ENCODE measurements at regions not wholly inside any gene's neighbourhood (a gene's known extent, or its start where the extent isn't known, plus 50 kb on each side); places are given as distances from the start of the nearest gene placed in this dataset.

DNA sequence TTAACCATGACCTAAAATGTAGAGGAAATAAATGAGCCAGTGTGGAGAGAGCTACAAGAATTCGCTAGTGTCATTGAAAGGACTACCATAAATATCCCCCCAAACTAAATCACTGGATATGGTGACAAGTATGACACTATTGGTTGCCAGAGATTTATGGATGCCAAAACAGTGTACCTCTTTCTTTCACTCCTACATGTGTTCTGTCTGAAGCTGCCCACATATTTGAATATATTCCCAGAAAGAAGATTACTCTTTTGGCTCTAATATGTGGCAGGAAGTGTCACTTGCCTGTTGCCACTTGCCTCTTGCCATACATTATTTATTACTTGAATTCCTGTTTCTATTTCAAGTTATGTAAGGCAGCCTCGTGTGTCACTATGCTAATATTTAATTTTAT, 1573.6 kb downstream of the TECRL start:
- DNase-seq = no peak

DNA sequence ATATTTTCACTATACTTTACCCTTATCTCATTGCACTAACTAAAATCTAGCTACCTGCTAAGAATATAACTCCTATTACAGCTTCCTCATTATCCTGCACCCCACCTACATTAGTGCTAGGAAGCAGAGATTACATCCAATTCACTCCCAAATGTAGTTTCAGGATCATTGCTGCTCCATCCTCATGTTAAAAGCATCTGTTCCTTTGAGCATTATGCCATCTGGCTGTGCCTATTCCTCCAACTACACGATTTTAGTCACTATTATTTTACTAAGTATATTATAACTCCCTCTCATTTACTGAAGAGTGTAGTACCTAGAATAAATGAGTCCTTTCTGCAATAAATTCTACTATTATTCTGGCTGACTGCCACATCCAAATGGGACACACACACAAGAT, 1586.9 kb downstream of the TECRL start:
- no peak for DNase-seq

DNA sequence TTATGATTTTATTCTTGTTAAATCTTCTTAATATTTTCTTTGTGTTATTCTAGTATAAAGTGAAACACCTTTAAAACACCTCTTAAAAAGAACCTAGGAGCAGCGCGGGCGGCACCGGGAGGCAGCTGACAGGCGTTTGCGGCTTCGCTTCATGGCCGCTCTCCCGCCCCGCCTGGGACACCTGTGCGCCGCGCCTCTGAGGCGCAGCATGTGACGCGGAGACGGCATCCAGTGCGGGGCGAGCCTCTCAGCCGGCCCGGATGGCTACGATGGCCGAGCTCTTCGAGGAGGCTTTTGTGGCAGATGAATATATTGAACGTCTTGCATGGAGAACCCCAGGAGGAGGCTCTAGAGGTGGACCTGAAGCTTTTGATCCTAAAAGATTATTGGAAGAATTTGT, 1592.7 kb downstream of the TECRL start:
- DNase-seq = no peak

DNA sequence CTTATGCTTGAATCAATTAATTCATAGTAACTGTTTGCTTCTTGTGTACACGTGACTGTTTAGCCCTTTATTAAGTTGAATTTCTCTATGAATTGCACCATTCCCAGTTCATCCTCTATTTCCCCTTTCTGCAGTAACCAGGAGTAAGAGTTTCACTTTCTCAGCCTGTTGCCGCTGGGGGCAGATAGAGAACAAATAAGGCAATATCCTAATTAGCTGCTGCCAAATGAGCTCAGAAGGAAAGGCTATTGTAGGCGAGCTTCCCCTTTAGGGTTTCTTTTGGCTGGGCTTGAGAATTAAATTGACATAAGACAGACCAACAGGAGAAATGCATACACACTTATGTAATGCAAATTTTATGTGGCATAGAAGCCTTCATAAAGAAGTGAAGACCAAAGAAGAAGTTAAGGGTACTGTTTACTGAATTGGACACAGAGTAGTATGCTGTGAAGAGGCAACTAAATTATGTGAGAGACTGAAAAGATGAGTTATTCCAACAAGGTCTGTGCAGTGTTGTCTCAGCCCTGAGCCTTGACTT, 1594.7 kb downstream of the TECRL start:
- peak in 1 of 3 donors; percentile 1 for DNase-seq

DNA sequence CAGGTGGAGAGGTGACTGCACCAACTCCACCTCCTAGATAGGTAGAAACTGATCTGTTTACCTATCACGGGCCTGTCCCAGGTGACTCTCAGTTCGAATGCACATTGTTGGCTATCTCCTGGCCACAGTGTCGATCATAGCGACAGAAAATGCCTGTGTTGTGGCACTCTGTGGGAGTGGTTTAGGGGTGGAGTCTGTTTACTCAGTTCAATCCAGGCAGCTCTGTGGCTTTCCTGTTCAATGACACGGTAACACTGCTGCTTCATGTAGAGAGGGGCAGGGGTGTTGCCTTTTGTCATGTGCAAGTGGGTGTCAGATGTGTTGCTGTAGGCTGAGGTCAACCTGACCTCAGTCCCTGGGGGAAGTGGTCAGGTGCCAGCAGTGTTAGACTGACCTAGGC, 1602.4 kb downstream of the TECRL start:
- DNase-seq = no peak

GRCh38 chr4:62804075-62804474, 1603.9 kb downstream of the ADGRL3 start:
- DNase-seq = no peak

DNA sequence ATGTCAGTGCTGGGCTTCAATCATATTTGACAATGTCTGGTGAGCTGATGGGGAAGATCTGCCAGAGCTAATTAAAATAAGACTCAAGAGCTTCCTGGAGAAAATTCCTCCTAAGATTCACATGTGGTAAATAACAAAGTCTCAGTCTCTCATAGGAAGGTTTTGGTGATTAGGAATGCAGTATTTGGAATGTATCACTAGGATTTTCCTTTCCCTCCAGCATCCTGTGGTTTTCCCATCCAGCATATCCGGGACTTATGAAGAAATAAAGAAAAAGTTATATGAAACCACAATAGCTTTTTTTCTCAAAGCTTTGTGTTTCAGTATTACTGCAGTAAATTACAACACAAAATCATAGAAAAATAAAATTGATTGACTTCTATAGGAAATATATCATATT, 1597.1 kb downstream of the ADGRL3 start:
- no peak for DNase-seq

DNA sequence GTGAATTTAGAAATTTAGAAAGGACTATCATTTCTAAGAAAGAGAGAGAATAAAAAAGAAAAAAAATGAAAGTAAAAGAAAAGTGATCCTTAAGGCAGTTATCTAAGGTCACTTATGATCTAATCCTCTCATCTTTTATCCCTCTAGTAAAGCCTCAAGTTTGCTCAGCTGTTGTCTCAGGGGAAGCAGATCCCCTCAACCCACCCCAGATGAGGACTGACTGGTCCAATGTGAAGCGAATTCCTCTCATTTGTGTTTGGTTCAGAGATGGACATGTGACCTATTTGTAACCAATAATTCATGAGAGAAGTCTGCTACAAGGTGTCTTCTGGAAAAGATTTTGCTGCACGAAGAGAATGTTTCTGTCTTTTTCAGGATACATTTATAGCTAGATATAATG, 1591.3 kb downstream of the ADGRL3 start:
- no peak for DNase-seq

DNA sequence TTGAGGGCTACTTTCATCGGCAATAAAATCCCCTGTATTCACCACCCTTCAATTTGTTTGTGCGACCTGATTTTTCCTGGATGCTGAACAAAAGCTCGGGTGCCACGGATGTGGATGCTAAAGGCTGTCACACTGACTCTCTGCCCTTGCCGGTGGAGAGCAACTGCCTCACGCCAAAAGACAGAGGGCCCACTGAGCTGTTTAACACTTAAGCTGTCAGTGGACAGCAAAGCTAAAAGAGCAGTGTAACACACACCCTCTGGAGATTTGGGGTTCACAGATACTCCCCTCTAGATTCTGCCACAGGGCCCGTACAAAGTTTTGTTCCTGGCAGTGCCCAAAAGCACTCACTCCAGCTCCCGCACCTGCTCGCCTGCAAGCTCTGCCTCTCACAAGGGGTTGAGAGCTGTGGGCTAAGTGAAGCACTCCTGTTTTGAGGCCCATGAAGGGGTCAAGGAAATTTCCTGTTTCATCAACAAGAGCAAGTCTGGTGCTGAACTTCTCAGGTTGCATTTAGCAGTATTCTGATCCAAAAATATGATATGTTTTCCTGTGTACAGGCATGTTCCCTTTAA, 1571.9 kb downstream of the ADGRL3 start:
- no peak for DNase-seq

- no peak for DNase-seq
Measured at GRCh38 chr4:62740296-62740695, 1540.2 kb downstream of the ADGRL3 start.

DNA sequence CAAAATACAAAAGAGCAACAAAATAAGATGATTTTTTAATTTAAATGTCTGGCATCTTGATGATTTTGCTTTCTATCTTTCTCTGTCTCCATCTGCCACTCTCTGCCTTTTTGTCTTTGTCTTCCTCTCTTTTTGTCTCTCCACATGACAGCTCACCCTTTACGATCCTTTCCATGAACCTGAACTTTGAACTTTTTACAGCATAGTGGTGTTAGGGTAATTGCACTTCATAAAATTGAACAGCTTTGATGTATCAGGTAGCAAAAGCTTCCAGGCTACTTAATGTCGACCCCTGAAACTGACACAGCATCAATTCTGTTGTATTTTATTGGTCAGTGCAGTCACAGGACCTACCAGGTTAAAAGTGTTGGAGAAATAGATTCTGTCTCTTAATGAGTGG, 1517.0 kb downstream of the ADGRL3 start:
- no peak for DNase-seq

DNA sequence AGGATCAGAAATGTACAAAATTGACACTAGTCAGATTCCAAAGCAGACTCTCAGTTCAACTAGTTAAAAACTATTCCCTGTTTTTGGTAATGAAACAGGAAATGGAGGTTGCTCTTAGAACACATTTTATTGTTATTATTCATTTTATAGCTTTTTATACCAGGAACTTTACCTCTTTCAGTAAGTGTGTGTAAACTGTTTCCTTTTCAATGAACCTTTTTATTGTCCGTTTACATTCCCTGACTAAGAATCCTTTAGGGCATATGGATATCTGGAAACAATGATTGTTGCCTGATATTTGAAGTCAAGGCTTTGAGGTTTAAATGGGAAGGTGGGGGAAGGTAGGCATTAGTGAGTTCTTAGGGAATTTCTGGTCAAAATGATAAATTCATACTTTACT, 1511.4 kb downstream of the ADGRL3 start:
- no peak for DNase-seq

GRCh38 chr4:62709618-62710252, 1509.6 kb downstream of the ADGRL3 start:
- peak; percentile 33 to 62 (median 61) for DNase-seq

GRCh38 chr4:62706423-62706822, 1506.3 kb downstream of the ADGRL3 start:
- DNase-seq = no peak

DNA sequence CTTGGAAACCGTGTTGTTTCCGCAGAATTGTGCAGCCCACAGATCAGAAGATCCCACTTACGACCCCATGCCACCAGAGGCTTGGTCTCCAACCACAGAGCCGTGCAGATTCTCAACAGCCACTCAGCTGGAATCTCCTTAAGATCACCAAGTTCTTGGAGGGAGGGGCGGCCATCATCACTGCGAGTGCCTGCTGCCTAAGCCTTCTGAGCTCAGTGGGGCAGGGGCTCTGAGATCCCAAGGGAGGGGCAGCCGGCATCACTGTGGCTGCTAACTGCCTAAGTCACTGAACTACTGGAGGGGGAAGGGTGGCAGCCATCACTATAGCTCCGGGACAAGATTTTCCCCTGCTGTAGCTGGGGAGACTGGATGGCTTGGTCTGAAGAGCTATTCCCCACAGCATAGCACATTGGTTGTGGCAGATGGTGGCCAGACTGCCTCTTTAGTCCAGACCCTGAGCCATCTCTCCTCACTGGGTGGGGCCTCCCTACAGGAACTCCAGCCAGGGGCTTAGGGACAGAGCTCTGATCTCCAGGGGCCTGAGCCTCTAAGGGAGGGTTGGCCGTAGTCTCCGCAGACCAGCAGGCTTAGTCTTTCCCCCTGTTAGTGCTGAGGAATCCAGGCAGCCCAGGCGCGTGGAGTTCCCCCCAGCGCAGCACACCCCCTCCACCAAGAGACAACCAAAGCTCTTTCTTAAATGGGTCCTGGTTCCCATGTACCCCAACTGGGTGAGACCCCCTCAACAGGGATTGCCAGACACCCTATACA, 1483.9 kb downstream of the ADGRL3 start:
- no peak for DNase-seq

DNA sequence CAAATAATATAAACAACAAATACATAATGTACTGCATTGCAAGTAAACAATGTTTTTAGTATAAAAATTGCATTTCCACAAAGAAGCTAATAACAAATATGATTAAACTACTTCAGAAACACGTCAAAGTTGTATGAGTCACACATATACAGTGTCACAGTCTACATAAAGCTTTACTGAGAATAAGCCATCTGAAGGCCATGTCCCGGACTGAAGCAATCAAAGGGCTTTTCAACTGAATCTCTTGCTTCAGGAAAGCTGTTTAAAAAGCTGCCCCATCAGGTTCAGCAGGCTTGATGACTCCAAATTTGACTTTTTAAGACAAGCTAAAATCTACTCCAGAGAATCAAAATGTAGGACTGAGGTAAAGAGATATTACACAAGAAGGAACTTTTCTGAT, 1476.8 kb downstream of the ADGRL3 start:
- DNase-seq = no peak

GRCh38 chr4:62670514-62670913, 1470.4 kb downstream of the ADGRL3 start:
- no peak for DNase-seq

- no peak for DNase-seq
Measured at GRCh38 chr4:62661821-62662220, 1461.7 kb downstream of the ADGRL3 start.

GRCh38 chr4:62656006-62656405, 1455.9 kb downstream of the ADGRL3 start:
- DNase-seq = no peak

- peak; percentile 50 to 53 (median 50) for DNase-seq
Measured at GRCh38 chr4:62644372-62644771, 1444.2 kb downstream of the ADGRL3 start.

- no peak for DNase-seq
Measured at GRCh38 chr4:62640296-62640695, 1440.2 kb downstream of the ADGRL3 start.

GRCh38 chr4:62627671-62628070, 1427.5 kb downstream of the ADGRL3 start:
- DNase-seq = peak; percentile 7 to 66 (median 32)

DNA sequence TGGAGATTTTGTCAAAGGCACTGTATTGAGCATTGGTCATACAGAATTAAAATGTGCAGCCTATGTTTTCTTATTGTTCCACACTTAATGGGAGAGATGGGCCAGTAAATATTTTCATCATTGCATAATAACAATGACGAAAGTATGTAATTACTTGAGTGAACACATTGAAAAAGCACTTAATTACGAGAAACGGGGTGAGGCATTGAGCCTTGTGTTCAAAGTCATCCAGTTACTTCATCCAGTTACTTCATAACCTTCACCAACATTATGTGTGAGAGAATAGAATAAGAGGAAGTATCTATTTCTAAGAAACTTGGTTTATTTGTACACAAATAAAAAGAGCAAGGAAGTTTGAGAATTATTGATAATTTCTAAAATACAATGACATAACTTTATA, 1427.0 kb downstream of the ADGRL3 start:
- peak; percentile 40 to 79 (median 60) for DNase-seq

DNA sequence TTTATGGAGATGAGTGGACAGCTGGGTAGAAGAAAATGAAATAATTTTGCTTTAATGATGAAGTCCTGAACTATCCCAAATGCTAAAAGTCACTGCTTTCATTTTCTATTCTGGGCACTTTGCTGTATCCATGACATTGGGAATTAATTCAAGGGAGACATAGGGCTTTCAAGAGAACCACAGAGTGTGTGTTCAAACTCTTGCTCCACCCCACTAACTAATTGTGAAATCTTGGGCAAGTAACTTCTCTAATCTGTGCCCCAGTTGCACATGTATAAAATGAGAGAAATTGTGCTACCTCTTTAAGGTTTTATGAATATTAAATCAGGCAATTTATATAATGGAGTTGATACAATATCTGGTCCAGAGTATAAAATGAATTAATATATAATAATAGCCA, 1422.0 kb downstream of the ADGRL3 start:
- peak; percentile 27 to 54 (median 34) for DNase-seq
